ENCODE measurements at regions not wholly inside any gene's neighbourhood (a gene's known extent, or its start where the extent isn't known, plus 50 kb on each side); places are given as distances from the start of the nearest gene placed in this dataset.

GRCh38 chr13:99843872-99844271 is 127.7 kb downstream of the ZIC5 start:
- no peak overlapping the region for H3K4me3 ChIP-seq (ENCODE audit: low read depth, low read length)
- ChIA-PET CTCF (no interaction called here), POLR2A (no interaction called here)
- H3K9me3 ChIP-seq (ENCODE audit: control insufficient read depth, insufficient read depth, low read length): no peaks in the 10 kb centered on the region
- no peak overlapping the region for H3K27ac ChIP-seq (ENCODE audit: low read depth, low read length)
- no peak for DNase-seq (ENCODE audit: low read depth, low spot score)
- H3K27me3 ChIP-seq (ENCODE audit: control insufficient read depth, insufficient read depth, low read length): no peaks in the 10 kb centered on the region
- TF ChIP-seq, protein P1, sequence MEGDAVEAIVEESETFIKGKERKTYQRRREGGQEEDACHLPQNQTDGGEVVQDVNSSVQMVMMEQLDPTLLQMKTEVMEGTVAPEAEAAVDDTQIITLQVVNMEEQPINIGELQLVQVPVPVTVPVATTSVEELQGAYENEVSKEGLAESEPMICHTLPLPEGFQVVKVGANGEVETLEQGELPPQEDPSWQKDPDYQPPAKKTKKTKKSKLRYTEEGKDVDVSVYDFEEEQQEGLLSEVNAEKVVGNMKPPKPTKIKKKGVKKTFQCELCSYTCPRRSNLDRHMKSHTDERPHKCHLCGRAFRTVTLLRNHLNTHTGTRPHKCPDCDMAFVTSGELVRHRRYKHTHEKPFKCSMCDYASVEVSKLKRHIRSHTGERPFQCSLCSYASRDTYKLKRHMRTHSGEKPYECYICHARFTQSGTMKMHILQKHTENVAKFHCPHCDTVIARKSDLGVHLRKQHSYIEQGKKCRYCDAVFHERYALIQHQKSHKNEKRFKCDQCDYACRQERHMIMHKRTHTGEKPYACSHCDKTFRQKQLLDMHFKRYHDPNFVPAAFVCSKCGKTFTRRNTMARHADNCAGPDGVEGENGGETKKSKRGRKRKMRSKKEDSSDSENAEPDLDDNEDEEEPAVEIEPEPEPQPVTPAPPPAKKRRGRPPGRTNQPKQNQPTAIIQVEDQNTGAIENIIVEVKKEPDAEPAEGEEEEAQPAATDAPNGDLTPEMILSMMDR (IDR thresholded peaks at IDR 0.05; ENCODE audit: low read depth, low read length): no peak

GRCh38 chr13:99842405-99842804 is 129.2 kb downstream of the ZIC5 start:
- no peak overlapping the region for H3K4me3 ChIP-seq (ENCODE audit: low read depth, low read length)
- TF ChIP-seq, protein P1 (IDR thresholded peaks at IDR 0.05; ENCODE audit: low read depth, low read length): no peak
- no peak for DNase-seq (ENCODE audit: low read depth, low spot score)
- H3K9me3 ChIP-seq (ENCODE audit: control insufficient read depth, insufficient read depth, low read length): no peaks in the 10 kb centered on the region
- ChIA-PET POLR2A (no interaction called here), CTCF (no interaction called here)
- H3K27me3 ChIP-seq (ENCODE audit: control insufficient read depth, insufficient read depth, low read length): no peaks in the 10 kb centered on the region
- no peak overlapping the region for H3K27ac ChIP-seq (ENCODE audit: low read depth, low read length)

DNA sequence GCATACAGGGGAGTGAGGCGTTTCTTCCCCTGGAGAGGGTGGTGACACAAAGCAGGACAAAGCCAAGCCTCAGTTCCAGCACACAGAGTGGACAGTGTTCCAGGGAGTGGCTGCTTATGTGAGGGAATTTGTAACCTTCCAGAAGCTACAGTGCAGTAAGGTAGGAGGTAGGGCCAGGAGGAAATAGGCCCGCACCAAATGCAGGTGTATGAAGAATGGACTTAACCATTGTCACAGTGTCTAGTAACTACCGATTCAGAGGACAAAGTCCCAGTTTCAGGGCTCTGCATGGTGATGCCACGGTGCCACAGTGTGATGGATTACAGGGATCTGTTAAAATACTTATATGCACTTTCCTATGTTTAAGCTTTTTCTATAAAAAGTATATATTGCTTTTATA is 135.3 kb downstream of the ZIC5 start:
- Histone ChIP-seq H3K27me3 (ENCODE audit: control insufficient read depth, insufficient read depth, low read length) (no peaks in the 10 kb centered on the region), H3K9me3 (ENCODE audit: control insufficient read depth, insufficient read depth, low read length) (no peaks in the 10 kb centered on the region), H3K4me3 (ENCODE audit: low read depth, low read length) (no peak overlapping the region), H3K27ac (ENCODE audit: low read depth, low read length) (no peak overlapping the region)
- POLR2A ChIA-PET: no interaction called here
- CTCF ChIA-PET: no interaction called here
- TF ChIP-seq, protein P1 (IDR thresholded peaks at IDR 0.05; ENCODE audit: low read depth, low read length): no peak
- no peak for DNase-seq (ENCODE audit: low read depth, low spot score)

DNA sequence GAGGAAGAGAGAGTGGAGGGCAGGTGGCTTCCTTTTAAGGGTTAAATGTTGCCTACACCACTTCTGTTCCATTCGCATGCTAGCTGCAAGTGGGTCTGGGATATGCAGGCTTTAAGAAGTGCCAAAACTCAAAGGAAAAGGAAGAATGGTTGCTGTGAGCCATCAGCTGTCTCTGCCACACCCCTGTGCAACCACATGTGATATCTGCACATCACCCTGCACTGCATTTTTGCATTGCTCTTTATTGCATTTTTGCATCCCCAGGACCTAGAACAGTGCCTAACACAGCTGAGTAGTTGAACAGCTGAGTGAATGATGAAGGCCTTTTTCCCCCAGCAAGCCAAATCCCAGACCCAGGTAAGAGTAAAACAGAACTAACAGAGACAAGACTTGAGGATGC is 136.1 kb downstream of the ZIC5 start:
- no peak overlapping the region for H3K27ac ChIP-seq (ENCODE audit: low read depth, low read length)
- H3K4me3 ChIP-seq (ENCODE audit: low read depth, low read length): no peak overlapping the region
- no peaks in the 10 kb centered on the region for H3K9me3 ChIP-seq (ENCODE audit: control insufficient read depth, insufficient read depth, low read length)
- POLR2A ChIA-PET: no interaction called here
- TF ChIP-seq, protein P1 (IDR thresholded peaks at IDR 0.05; ENCODE audit: low read depth, low read length): no peak
- no peaks in the 10 kb centered on the region for H3K27me3 ChIP-seq (ENCODE audit: control insufficient read depth, insufficient read depth, low read length)
- CTCF ChIA-PET: no interaction called here
- DNase-seq (ENCODE audit: low read depth, low spot score): no peak

- POLR2A ChIA-PET: no interaction called here
Observed at GRCh38 chr13:99834246-99834645, 137.3 kb downstream of the ZIC5 start.

More at GRCh38 chr13:99834246-99834645, 137.3 kb downstream of the ZIC5 start:
- H3K4me3 ChIP-seq (ENCODE audit: low read depth, low read length): no peak overlapping the region
- no peaks in the 10 kb centered on the region for H3K27me3 ChIP-seq (ENCODE audit: control insufficient read depth, insufficient read depth, low read length)
- no peak overlapping the region for H3K27ac ChIP-seq (ENCODE audit: low read depth, low read length)
- TF ChIP-seq, protein P1 (IDR thresholded peaks at IDR 0.05; ENCODE audit: low read depth, low read length): no peak
- no peak for DNase-seq (ENCODE audit: low read depth, low spot score)
- no peaks in the 10 kb centered on the region for H3K9me3 ChIP-seq (ENCODE audit: control insufficient read depth, insufficient read depth, low read length)
- CTCF ChIA-PET: interaction anchor here (0.6 kb wide), 1 partner anchor 1293 kb away, joined by 3 read pairs; no protein-coding TSS in a partner anchor
